Kidney (tissue), 13 donors: ENCODE measurements at regions not wholly inside any gene's neighbourhood (a gene's known extent, or its start where the extent isn't known, plus 50 kb on each side); places are given as distances from the start of the nearest gene placed in this dataset.

Experiments used
- DNase-seq, 5 donors: peaks; one replicate each; pipeline ENCODE4 v3.0.0-alpha.2; 2013 to 2020
- FAIRE-seq: peaks from 2 replicates; lab custom pipeline; 2012; peaks lifted over from hg19 to GRCh38; lab: Jason Lieb, UNC
- H3K27ac ChIP-seq, 2 donors: one replicate each; pipeline ENCODE4 v1.7.0; 2013; ENCODE audit warnings: low read depth in 2 of 2, low read length in 2 of 2, inconsistent platforms in 1 of 2
- H3K27me3 ChIP-seq: one replicate; pipeline ENCODE4 v1.7.1; 2013; ENCODE audit warnings: low read length, inconsistent platforms; ENCODE audit not compliant: control insufficient read depth, insufficient read depth
- H3K36me3 ChIP-seq, 3 donors: one replicate each; pipeline versions ENCODE4 v1.7.0 to v1.7.1; 2013; ENCODE audit warnings: low read length in 3 of 3, control low read depth in 1 of 3, inconsistent platforms in 1 of 3; ENCODE audit not compliant: insufficient read depth in 3 of 3, control insufficient read depth in 2 of 3
- H3K4me1 ChIP-seq, 3 donors: one replicate each; pipeline versions ENCODE4 v1.7.0 to v1.7.1; 2013; ENCODE audit warnings: low read length in 3 of 3, inconsistent platforms in 1 of 3, low read depth in 1 of 3; ENCODE audit not compliant: control insufficient read depth in 2 of 3, insufficient read depth in 2 of 3
- H3K4me3 ChIP-seq, 3 donors: one replicate each; pipeline versions ENCODE4 v1.7.0 to v1.8.1; 2013; ENCODE audit warnings: low read length in 3 of 3, control low read depth in 1 of 3, inconsistent platforms in 1 of 3
- H3K9ac ChIP-seq, 3 donors: one replicate each; pipeline versions ENCODE4 v1.7.0 to v1.7.1; 2013; ENCODE audit warnings: low read length in 3 of 3, control low read depth in 1 of 3, inconsistent platforms in 1 of 3
- H3K9me3 ChIP-seq, 3 donors: one replicate each; pipeline versions ENCODE4 v1.7.0 to v1.7.1; 2013; ENCODE audit warnings: low read length in 3 of 3, control low read depth in 1 of 3, inconsistent platforms in 1 of 3; ENCODE audit not compliant: control insufficient read depth in 2 of 3, insufficient read depth in 1 of 3
- CTCF ChIP-seq: IDR thresholded peaks from 3 replicates; pipeline ENCODE4 v1.5.1; 2012; ENCODE audit warnings: mild to moderate bottlenecking, moderate library complexity, borderline replicate concordance; ENCODE audit not compliant: insufficient read depth; ENCODE audit errors: extremely low read depth
- intact Hi-C: fragments of 100-400 bp; cut with DNase I; formaldehyde crosslinking; loops from one replicate; pipeline ENCODE4 v1.11.1; 2022
- donor health status: control.
- donor health status: control.
- donor health status: control.
- donor health status: control.
- donor health status: control.
- donor health status: DM: yes; HTN: yes; CAD: no.
- donor health status: Normal renal cell carcinoma (clear cell type).

- H3K4me1 ChIP-seq = no peaks in the 10 kb centered on the region
- DNase-seq (no peak), FAIRE-seq (no peak)
- no peak for TF ChIP-seq CTCF
- H3K27me3 ChIP-seq = no peaks in the 10 kb centered on the region
- no peaks in the 10 kb centered on the region for H3K9me3 ChIP-seq
- no peaks in the 10 kb centered on the region for H3K36me3 ChIP-seq
- H3K4me3 ChIP-seq = no peak overlapping the region
- no peak overlapping the region for H3K27ac ChIP-seq
- no peak overlapping the region for H3K9ac ChIP-seq
- intact Hi-C loops = no loop called here
These were observed 289.6 kb downstream of the POM121L12 start for GRCh38 chr7:53325061-53325460.

GRCh38 chr7:53326634-53327033, 291.2 kb downstream of the POM121L12 start:
- Histone ChIP-seq H3K4me1 (no peaks in the 10 kb centered on the region), H3K9me3 (no peaks in the 10 kb centered on the region), H3K27ac (no peak overlapping the region), H3K9ac (no peak overlapping the region), H3K36me3 (no peaks in the 10 kb centered on the region), H3K4me3 (no peak overlapping the region), H3K27me3 (no peaks in the 10 kb centered on the region)
- intact Hi-C loops = no loop called here
- FAIRE-seq (no peak), DNase-seq (peak in 2 of 5 donors; percentile 19 to 22)
- no peak for TF ChIP-seq CTCF

- Histone ChIP-seq H3K4me1 (no peaks in the 10 kb centered on the region), H3K27ac (no peak overlapping the region), H3K4me3 (no peak overlapping the region), H3K27me3 (no peaks in the 10 kb centered on the region), H3K9ac (no peak overlapping the region), H3K36me3 (no peaks in the 10 kb centered on the region), H3K9me3 (peaks cover 0 to 3% (median 0%) of the 10 kb centered on the region in 3 donors)
- FAIRE-seq (no peak), DNase-seq (no peak)
- no peak for TF ChIP-seq CTCF
- intact Hi-C loops = no loop called here
These were observed 300.8 kb downstream of the POM121L12 start for GRCh38 chr7:53336105-53336668.

GRCh38 chr7:53340220-53340619, 304.8 kb downstream of the POM121L12 start:
- Histone ChIP-seq H3K4me1 (no peaks in the 10 kb centered on the region), H3K4me3 (no peak overlapping the region), H3K9me3 (peaks cover 0 to 7% (median 3%) of the 10 kb centered on the region in 3 donors), H3K9ac (no peak overlapping the region), H3K27me3 (no peaks in the 10 kb centered on the region), H3K27ac (no peak overlapping the region), H3K36me3 (no peaks in the 10 kb centered on the region)
- FAIRE-seq = peak; percentile 25
- no peak for TF ChIP-seq CTCF
- intact Hi-C loops = no loop called here
- DNase-seq = no peak
